ENCODE measurements at regions not wholly inside any gene's neighbourhood (a gene's known extent, or its start where the extent isn't known, plus 50 kb on each side); places are given as distances from the start of the nearest gene placed in this dataset.
A peak's percentile ranks its signal among the peaks of the same experiment; 100 is the strongest.

DNA sequence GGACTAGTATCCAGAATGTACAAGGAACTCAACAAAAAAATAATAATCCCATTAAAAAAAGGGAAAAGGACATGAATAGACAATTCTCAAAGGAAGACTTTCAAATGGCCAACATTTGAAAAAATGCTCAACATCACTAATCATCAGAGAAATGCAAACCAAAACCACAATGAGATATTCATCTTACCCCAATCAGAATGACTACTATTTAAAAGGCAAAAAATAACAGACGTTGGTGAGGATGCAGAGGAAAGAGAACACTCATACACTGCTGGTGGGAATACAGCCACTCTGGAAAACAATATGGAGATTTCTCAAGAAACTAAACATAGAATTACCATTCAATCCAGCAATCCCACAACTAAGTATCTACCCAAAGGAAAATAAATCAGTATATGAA is 133.1 kb downstream of the KDR start:
- no peak for DNase-seq

DNA sequence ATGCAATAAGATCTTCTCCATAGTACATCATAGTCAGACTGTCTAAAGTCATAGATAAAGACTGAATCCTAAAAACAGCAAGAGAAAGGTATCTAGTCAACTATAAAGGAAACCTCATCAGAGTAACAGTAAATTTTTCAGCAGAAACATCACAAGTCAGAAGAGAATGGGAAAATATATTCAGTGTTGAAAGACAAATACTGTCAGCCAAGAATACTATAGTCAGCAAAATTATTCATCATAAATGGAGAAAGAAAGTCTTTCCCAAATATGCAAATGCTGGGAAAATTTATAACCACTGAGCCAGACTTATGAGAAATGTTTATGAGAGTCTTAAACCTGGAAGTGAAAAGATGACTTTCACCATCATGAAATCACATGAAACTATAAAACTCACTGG is 136.7 kb downstream of the KDR start:
- no peak for DNase-seq

DNA sequence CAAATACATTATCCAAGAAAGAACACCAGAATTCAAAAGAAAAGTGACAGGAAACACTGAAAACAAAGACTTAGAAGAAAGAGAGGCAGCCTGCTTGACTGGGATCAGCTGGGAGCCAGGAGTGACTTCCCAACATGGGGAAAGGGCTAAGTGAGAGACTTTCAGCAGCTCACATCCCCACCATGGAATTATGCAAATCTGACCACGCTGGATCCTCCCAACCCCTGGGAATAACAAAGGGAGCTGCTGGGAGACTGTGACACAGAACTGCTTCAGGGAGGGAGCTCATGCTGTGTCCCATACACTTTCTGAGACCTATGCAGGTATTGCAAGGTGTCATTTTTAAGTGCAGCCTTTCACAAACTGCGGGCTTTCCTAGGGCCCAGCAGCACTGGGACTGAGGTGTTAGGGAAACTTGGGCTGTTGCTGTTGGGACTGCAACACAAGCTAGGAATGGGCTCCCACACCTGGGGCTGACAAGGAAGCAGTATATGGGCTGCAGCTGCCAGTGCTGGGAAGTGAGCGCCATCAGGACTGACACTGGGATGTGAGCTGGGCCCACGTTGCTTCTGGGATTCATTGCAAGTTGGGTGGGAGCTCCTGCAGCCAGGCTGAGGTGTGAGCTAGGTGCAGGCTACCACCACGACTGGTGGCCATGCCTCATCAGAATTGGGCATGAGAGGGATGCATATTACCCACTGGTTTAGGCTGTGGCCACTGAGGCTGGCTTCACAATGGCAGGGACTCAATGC is 139.1 kb downstream of the KDR start:
- no peak for DNase-seq

DNA sequence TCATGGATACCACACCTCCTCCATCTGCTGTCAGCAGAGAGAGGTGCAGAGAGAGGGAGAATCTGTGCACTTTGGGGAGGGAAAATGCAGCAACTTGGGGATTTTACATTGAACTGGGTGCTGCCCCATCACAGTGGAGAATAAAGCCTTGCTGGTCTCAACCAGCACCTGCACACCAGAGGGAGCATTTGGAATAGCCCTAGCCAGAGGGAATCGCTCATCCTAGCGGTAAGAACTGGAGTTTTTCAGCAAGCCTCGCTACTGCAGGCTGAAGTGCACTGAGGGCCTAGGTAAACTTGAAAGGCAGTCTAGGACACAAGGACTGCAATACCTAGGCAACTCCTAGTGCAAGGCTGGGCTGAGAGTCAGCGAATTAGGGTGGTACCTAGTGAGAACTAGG is 148.7 kb downstream of the KDR start:
- DNase-seq = no peak

DNA sequence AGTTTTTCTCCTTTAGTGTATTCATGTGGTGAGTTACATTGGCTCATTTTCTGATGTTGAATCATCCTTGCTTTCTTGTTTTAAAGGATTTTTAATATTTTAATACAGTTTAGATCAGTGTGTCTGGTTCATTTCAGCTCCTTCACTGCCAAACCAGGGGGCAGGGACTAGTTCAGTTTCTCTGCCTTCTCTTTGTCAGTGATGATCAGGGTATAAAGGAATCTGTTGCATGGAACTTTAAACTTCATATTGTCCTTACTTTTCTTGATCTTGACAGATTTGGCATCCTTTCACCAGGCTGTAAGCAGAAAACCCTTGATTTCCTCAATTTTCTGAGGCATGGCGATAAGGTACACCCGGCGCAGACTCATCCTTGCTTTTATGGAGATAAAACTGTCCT is 149.4 kb downstream of the KDR start:
- DNase-seq = no peak

DNA sequence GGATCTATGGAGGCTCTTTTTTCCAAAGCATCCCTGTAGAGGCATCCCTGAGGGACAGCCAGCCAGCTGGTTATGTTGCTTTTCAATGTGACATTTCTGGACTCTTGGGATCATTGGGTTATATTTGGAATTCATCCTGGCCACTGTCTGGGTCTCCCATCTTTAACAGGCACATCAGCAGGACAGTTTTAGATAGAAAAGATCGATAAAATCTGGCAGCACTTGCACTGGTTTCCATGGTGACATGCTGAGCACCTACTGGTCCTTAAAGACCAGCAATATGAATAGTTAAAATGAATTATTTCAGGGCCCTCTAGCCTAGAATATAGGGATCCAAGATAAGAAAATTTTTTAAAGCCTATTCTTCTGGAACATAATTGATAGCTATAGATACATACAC is 151.6 kb downstream of the KDR start:
- DNase-seq = no peak

DNA sequence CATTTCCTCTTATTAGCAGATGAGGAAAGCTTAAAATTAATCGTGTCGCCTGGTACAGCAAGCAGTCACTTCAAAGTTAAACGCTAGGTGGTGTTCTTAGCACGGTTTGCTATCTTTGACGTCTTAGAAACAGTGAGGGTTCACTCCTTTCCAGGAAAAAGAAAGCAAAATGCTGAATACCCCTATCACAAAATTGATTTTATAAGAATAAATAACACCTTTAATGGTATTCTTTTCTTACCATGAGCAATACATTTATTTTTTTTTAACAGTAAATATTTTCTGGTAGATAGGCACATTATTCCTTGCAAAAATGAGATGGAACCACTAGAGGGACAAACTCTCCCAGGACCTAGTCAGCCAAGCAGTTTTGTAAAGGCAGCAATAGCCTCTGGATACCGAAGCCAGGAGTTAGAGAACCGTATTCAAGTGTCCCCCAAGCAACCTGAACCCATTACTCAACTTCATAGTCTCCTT is 153.9 kb downstream of the KDR start:
- peak; percentile 41 for DNase-seq

DNA sequence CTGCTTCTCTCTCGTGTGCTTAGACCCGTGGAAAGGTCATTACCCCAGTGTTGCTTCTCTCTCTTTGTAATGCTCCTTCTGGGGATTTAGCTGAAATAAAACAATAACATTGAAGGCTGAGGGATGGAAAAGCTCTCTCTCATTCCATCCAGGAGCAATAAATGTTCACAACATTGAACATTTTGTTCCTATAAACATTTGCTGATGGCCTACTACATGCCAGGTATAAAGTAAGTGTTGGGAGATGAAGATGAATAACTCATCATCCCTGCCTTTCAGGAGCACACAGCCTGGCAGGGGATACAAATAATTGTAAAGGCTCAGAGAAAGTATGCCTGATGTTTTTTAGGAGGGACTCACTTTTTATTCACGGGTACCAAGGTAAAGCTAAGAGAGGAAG is 158.1 kb downstream of the KDR start:
- DNase-seq = no peak

DNA sequence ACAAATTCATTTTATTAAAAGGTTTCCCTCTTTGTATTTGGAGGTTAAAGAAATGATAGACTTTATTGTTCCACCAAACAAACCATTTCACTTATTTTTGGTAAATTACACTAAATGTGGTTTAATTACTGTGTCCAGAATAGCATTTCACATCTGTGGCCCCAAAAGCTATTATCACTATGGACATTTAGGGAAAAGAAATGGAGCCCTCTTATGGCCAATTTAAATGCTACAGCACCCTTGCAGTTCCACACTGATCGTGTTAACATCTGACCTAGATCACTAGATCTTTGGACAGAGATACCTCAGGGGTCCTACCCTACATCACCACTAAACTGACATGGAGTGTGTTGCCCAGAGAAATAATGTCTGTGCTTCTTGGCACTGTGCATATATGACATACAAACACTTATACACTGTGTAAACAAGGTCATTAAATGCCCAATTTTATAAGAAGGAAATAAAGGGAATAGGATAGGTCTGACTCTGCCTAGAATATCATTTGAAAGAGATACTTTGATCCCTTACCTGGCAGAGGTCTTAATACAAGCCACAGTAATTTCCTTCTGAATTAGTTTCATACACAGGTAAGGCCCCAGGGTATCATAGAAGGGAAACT is 163.9 kb downstream of the KDR start:
- peak; percentile 36 for DNase-seq

DNA sequence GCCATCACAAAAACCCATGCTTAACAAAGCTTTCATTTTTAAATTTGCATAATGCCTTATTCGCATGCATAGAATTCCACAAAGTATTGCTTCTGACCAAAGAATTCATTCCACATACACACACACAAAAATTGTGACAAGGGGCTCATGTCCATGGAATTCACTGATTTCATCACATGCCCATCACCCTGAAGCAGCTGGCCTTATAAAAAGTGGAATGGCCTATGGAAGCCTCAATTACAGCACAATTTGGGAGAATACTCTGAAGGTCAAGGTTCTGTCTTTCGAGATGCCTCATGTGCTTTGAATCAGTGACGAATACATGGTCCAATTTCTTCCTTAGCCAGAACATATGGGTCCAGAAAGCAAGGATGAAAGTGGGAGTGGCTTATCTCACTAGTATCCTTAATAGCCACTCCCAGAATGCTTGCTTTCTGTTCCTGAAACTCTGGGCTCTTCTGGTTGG is 165.7 kb downstream of the KDR start:
- no peak for DNase-seq

DNA sequence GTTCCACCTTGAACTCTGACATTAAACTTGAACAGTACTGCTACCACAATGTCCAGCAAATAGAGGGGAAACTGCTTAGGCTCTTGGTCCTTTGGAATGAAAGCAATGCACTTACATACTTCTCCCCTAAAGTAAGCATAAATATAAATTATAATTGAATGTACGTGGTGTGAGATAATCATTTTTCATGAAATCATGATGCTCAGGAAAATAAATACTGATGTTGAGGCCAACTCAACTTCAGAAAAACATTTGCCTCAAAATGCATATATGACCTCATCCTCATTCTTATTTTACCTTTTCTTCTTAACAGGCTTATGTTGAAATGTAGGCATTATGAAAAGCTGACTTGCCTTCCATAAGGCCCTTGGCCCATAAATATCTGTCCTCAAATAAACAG is 166.3 kb downstream of the KDR start:
- no peak for DNase-seq

DNA sequence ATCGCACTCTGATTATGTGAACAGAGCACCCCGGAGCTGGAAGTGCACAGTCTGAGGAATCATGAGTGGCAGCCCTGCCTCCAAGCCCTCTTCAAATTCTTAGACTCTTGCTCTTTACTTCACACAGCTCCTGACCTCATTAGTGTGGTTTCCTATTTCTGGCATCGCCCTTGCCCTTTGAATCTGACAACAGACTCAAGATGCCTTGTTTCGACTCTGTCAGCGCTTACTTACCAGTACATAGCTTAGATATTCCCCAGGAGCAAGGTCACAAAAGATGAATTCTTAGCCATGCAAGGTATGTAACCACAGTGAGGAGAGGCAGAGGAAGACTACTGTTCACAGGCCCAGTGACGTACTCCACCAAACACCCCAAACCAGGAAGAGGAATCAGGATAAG is 167.2 kb downstream of the KDR start:
- DNase-seq = no peak

DNA sequence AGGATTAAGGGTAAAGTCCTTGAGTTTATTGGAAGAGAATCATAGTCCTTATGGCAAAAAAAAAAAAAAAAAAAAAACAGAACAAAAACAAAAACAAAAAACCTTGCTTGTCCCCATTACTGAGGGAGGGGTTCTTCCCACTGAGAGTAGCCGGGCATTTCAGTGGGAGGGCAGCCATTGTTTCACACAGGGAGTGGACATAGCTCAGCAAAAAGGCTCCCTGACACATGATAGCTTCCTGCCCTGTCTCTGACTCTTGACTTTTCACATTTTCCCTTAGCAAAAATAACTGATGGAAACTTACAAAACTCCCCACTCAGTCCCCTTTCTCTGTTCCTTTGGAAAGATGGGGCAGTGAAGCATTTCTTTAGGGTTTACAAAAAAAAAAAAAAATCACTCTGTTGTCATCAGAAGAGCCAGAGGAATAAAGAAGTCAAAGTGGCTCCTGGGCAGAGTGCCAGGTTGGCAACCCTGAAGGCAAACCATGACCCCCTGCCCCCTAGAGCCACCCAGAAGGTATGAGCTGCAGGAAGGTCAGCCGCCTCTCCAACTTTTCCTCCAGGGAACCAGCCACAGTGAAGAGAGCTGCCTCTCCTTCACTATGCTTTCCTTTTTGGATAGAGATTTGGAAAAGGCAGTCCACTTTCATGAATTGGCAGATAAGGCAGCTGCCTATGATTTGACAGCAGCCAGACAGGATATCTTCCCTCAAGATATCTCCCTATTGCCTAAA is 170.6 kb downstream of the KDR start:
- no peak for DNase-seq

DNA sequence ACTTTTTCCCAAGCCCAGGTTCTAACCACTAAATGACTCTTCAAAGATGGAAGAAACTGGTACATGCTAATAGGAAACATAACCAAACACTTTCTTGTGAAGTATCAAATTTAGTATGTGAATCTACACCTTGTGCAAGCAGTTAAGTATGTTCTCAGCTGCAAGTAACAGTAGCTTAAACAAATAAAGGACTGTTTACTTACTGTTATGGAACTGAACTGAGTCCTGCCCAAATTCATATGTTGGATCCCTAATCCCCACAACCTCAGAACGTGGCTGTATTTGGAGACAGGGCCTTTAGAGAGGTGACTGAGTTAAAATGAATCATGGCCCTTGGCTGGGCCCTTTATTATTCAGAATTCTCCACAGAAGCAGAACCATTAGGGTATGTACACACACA is 178.7 kb downstream of the KDR start:
- no peak for DNase-seq

DNA sequence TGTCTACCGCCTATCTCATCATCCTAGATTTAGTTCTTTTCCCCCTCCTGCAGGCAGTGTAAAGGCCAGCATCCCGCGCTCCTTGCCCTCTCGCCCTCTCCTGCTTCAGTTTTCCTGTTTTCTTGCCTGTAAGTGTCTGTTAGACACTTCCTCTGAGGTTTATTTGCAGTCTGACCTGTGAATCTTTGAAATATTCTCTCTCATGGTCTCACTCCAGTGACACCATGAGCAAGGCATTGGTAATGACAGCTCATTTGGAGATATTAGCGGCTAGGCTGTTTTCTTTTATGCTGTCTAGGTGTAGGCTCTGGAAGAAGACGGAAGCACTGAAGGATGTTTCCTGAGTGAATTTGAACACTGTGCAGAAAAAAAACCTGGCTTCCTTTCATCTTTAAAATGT is 179.6 kb downstream of the KDR start:
- DNase-seq = no peak

DNA sequence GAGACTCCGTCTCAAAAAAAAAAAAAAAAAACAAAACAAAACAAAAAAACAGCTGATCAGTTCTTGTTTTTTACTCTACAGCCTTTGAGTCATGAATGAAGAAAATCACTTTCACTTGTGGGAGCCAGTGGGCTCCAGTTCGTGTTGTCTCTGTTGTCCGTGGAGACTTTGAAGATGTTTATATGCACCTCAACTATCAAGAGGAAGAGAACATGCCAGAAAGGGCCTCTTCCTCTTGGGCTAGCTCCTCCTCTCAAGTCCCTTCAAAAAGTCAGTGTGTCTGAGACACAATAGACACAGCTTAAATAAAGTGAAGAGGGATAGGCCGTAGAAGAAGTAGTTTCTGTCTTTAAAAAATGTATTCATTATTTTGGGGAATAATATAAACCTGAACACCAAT is 182.7 kb downstream of the KDR start:
- peak; percentile 11 for DNase-seq

DNA sequence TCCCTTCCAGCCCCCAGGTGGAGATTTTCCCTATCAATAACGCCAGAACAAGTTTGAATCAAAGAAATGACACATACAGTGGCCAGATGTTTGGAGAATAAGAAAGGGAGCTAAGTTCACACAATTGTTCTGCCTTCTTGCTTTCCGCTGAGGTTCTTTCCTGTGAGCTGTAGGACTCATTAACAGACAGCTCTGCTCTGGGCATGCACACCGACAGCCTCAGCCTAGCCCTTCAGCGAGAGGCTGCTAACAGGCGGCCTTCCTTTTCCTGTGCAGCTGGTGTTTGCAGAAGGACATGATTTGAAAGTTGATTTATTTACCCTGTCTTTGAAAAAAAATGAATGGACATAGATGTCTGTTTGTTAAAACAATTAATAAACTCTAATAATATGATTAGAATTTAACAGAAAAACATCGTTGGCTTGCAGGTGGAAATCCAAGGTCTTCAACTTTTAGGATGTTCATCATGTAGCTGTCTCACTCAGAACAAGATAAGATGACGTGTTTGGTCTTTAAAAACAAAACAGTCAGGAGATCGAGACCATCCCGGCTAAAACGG is 183.3 kb downstream of the KDR start:
- DNase-seq = peak; percentile 10

DNA sequence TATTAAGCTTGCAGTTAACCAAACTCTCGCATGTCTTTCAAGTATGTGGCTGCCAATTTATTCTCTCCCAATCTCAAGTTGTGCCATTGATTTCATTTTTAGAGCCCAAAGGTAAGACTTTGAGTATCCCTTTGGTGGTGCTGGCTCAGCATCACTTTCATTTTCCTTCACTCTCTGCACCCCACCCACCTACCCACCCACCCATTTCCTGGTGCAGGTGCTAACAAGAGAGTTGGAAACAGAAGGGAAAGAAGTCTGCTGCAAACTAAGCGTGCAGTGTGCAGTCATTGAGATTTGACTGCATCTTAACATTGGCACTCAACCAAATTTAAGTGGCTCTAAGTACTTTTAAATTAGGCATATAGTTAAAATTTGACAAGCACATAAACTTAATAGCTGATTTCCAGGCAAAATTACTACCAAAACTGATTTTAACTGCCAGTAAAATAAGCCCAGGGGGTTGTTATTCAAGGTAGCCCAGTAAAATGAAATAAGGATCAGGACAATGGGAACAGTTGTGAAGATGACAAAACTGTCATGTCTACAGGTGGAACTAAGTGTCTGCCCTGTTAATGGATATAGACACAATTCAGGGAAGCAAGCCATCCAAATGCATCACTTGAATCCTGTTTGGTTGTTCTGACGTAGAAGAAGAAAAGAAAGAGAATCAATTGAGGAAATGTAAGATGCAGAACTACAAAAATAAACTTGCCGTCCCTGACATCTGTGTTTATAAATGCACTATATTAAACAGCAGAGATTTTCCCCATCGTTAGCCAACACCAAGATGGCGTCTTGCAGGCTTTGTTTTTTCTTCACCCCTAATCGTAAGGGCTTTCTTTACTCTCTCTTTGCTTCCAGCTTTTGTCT is 184.2 kb downstream of the KDR start:
- no peak for DNase-seq

DNA sequence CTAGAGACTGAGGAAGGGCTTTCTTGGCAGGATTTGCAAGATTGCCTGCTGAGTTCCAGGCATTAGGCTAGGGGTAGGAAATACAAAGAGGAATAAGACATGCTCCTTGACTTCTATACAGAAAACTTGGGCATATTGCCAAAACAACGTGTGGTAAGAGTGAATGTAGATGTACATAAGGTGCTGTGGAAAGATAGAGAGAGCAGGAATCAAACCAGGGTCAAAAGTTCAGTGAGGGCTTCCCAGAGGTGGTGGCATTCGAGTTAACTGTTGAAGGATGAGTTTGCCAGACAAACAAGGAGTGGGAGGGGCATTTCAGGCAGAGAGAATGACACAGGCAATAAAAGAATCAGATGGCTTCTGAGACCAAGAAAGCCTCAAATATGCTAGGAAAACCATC is 187.9 kb downstream of the KDR start:
- DNase-seq = no peak

DNA sequence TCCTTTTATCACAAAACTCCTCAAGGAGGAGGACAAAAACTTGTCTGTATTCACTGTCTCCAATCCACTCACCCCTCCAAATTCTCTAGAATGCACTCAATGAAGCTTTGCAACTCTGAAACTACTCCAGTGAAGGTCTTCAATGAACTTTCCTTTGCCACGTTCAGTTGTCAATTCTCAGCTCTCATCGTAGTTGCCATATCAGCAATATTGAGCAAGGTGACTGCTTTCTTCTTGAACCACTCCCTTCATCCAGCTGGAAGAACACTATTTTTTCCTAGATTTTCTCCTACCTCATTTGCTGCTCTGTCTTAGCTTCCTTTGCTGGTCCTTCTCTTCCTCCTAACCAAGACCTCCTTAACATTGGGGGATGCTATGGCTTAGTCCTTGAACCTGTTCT is 191.8 kb downstream of the KDR start:
- no peak for DNase-seq

DNA sequence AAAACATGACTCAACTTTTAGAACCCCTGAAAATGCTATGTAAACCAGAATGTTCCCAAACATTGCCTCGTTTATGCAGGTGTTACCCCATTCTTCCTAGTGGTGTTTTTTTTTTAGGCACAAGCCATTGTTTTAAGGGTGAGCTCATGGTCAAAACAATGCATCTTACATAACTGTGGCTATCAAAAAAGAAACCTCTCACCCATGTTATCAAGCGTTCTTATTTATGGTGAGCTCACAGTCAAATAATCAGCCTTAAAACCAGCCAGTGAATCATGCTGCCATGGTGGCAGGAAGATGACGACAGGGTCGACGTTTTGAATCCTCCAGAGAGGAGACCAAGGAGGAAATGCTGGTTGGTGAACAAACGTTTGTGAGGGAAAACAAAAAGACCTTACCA is 195.2 kb downstream of the KDR start:
- DNase-seq = no peak

DNA sequence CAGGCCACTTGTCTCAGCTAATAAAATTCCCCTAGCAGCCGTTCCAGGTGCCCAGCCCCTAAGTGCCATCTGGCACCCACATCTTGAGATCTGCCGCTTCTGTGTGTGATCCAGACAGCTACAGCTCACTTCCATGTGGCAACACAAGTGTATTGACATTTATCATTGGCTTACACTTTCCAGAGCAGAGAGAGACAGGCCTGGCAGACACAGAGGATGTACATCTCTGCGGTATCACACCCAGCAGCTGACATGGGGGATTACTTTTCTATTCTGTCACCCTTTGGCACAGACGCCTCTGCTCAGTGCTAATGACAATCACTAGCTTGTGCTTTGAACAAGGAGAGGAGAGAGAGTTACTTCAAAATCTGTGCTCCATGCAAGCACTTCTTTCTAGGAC is 195.9 kb downstream of the KDR start:
- DNase-seq = no peak

Measured in muscle of arm (tissue), 1 donor.